ENCODE measurements at regions not wholly inside any gene's neighbourhood (a gene's known extent, or its start where the extent isn't known, plus 50 kb on each side); places are given as distances from the start of the nearest gene placed in this dataset.
"Not testable (repeated sequence)": the region's sequence is repeated elsewhere in the genome, so short reads cannot be mapped to it uniquely, and the experiment has no call there.

- H2BK5ac ChIP-seq (ENCODE audit: low read depth, low read length, poor library complexity, severe bottlenecking); H3K18ac ChIP-seq (ENCODE audit: low read depth in 1 of 2, low read length in 2 of 2); H3K27ac ChIP-seq (ENCODE audit: low read length, poor library complexity, severe bottlenecking); H3K4me3 ChIP-seq (ENCODE audit: insufficient read depth in 1 of 2, low read depth in 1 of 2, low read length in 2 of 2); H2BK15ac ChIP-seq (ENCODE audit: low read depth, poor library complexity, severe bottlenecking); H2BK12ac ChIP-seq (ENCODE audit: low read length in 2 of 2); H2AFZ ChIP-seq (ENCODE audit: low read depth, low read length); H3K14ac ChIP-seq (ENCODE audit: low read length in 2 of 2); H3K4ac ChIP-seq (ENCODE audit: low read depth in 1 of 2, low read length in 2 of 2); H3K79me1 ChIP-seq (replicated peaks; ENCODE audit: low read length, poor library complexity, severe bottlenecking); H3K9me3 ChIP-seq (ENCODE audit: control insufficient read depth, low read length); H3K36me3 ChIP-seq (ENCODE audit: control insufficient read depth in 1 of 2, insufficient read depth in 2 of 2, low read depth in 1 of 2, low read length in 2 of 2); H3K4me2 ChIP-seq (ENCODE audit: low read length, poor library complexity, severe bottlenecking); H4K91ac ChIP-seq (ENCODE audit: low read length); H3K23ac ChIP-seq (ENCODE audit: low read length in 2 of 2); DNase-seq; H3K27me3 ChIP-seq (ENCODE audit: control insufficient read depth in 1 of 2, insufficient read depth in 1 of 2, low read length in 2 of 2); H3K9ac ChIP-seq (ENCODE audit: low read length); H4K8ac ChIP-seq (ENCODE audit: low read length); H2BK120ac ChIP-seq (ENCODE audit: low read depth, low read length); H3K4me1 ChIP-seq (ENCODE audit: control insufficient read depth, insufficient read depth, low read depth, low read length); H2AK5ac ChIP-seq (ENCODE audit: low read length, severe bottlenecking): not testable (repeated sequence)
- WGBS: 95% methylated on average over 2 of the region's 3 CpGs
Measured at GRCh38 chr5:157936776-157937501, 78.0 kb upstream of the CLINT1 start.

- no peak overlapping the region for H2BK5ac ChIP-seq (ENCODE audit: low read depth, low read length, poor library complexity, severe bottlenecking)
- no peak overlapping the region for H2AFZ ChIP-seq (ENCODE audit: low read depth, low read length)
- H3K79me1 ChIP-seq (replicated peaks; ENCODE audit: low read length, poor library complexity, severe bottlenecking): no peaks in the 10 kb centered on the region
- no peak overlapping the region for H2BK120ac ChIP-seq (ENCODE audit: low read depth, low read length)
- H3K27me3 ChIP-seq (ENCODE audit: control insufficient read depth in 1 of 2, insufficient read depth in 1 of 2, low read length in 2 of 2): no peaks in the 10 kb centered on the region
- H3K36me3 ChIP-seq (ENCODE audit: control insufficient read depth in 1 of 2, insufficient read depth in 2 of 2, low read depth in 1 of 2, low read length in 2 of 2): no peaks in the 10 kb centered on the region
- H2BK12ac ChIP-seq (ENCODE audit: low read length in 2 of 2): no peak overlapping the region
- peaks cover 4% of the 10 kb centered on the region for H3K9me3 ChIP-seq (ENCODE audit: control insufficient read depth, low read length)
- H2BK15ac ChIP-seq (ENCODE audit: low read depth, poor library complexity, severe bottlenecking): no peak overlapping the region
- no peak overlapping the region for H3K4me3 ChIP-seq (ENCODE audit: insufficient read depth in 1 of 2, low read depth in 1 of 2, low read length in 2 of 2)
- H3K4me2 ChIP-seq (ENCODE audit: low read length, poor library complexity, severe bottlenecking): no peak overlapping the region
- no peak overlapping the region for H4K8ac ChIP-seq (ENCODE audit: low read length)
- no peak overlapping the region for H3K9ac ChIP-seq (ENCODE audit: low read length)
- 91% methylated on average over 2 of the region's 3 CpGs for WGBS
- no peak overlapping the region for H4K91ac ChIP-seq (ENCODE audit: low read length)
- no peak overlapping the region for H2AK5ac ChIP-seq (ENCODE audit: low read length, severe bottlenecking)
- H3K23ac ChIP-seq (ENCODE audit: low read length in 2 of 2): no peak overlapping the region
- H3K4me1 ChIP-seq (ENCODE audit: control insufficient read depth, insufficient read depth, low read depth, low read length): no peaks in the 10 kb centered on the region
- no peak overlapping the region for H3K4ac ChIP-seq (ENCODE audit: low read depth in 1 of 2, low read length in 2 of 2)
- H3K18ac ChIP-seq (ENCODE audit: low read depth in 1 of 2, low read length in 2 of 2): no peak overlapping the region
- no peak overlapping the region for H3K14ac ChIP-seq (ENCODE audit: low read length in 2 of 2)
- DNase-seq: no peak
- no peak overlapping the region for H3K27ac ChIP-seq (ENCODE audit: low read length, poor library complexity, severe bottlenecking)
Measured at GRCh38 chr5:157934600-157934999, 75.7 kb upstream of the CLINT1 start.

- DNase-seq: no peak
- H3K14ac ChIP-seq (ENCODE audit: low read length in 2 of 2): no peak overlapping the region
- H2BK120ac ChIP-seq (ENCODE audit: low read depth, low read length): no peak overlapping the region
- no peak overlapping the region for H3K4ac ChIP-seq (ENCODE audit: low read depth in 1 of 2, low read length in 2 of 2)
- H3K9me3 ChIP-seq (ENCODE audit: control insufficient read depth, low read length): peaks cover 4% of the 10 kb centered on the region
- no peak overlapping the region for H2BK15ac ChIP-seq (ENCODE audit: low read depth, poor library complexity, severe bottlenecking)
- H2AFZ ChIP-seq (ENCODE audit: low read depth, low read length): no peak overlapping the region
- no peak overlapping the region for H4K91ac ChIP-seq (ENCODE audit: low read length)
- 92% methylated on average over 5 of the region's 5 CpGs for WGBS
- no peak overlapping the region for H3K4me2 ChIP-seq (ENCODE audit: low read length, poor library complexity, severe bottlenecking)
- no peaks in the 10 kb centered on the region for H3K4me1 ChIP-seq (ENCODE audit: control insufficient read depth, insufficient read depth, low read depth, low read length)
- no peaks in the 10 kb centered on the region for H3K27me3 ChIP-seq (ENCODE audit: control insufficient read depth in 1 of 2, insufficient read depth in 1 of 2, low read length in 2 of 2)
- no peak overlapping the region for H2BK12ac ChIP-seq (ENCODE audit: low read length in 2 of 2)
- H4K8ac ChIP-seq (ENCODE audit: low read length): no peak overlapping the region
- H3K79me1 ChIP-seq (replicated peaks; ENCODE audit: low read length, poor library complexity, severe bottlenecking): no peaks in the 10 kb centered on the region
- no peaks in the 10 kb centered on the region for H3K36me3 ChIP-seq (ENCODE audit: control insufficient read depth in 1 of 2, insufficient read depth in 2 of 2, low read depth in 1 of 2, low read length in 2 of 2)
- H3K27ac ChIP-seq (ENCODE audit: low read length, poor library complexity, severe bottlenecking): no peak overlapping the region
- H3K18ac ChIP-seq (ENCODE audit: low read depth in 1 of 2, low read length in 2 of 2): no peak overlapping the region
- no peak overlapping the region for H2BK5ac ChIP-seq (ENCODE audit: low read depth, low read length, poor library complexity, severe bottlenecking)
- no peak overlapping the region for H2AK5ac ChIP-seq (ENCODE audit: low read length, severe bottlenecking)
- H3K23ac ChIP-seq (ENCODE audit: low read length in 2 of 2): no peak overlapping the region
- no peak overlapping the region for H3K9ac ChIP-seq (ENCODE audit: low read length)
- no peak overlapping the region for H3K4me3 ChIP-seq (ENCODE audit: insufficient read depth in 1 of 2, low read depth in 1 of 2, low read length in 2 of 2)
Measured at GRCh38 chr5:157933005-157933404, 74.1 kb upstream of the CLINT1 start.

- no peak overlapping the region for H3K4me3 ChIP-seq (ENCODE audit: insufficient read depth in 1 of 2, low read depth in 1 of 2, low read length in 2 of 2)
- H2BK15ac ChIP-seq (ENCODE audit: low read depth, poor library complexity, severe bottlenecking): no peak overlapping the region
- H3K14ac ChIP-seq (ENCODE audit: low read length in 2 of 2): no peak overlapping the region
- H3K27ac ChIP-seq (ENCODE audit: low read length, poor library complexity, severe bottlenecking): no peak overlapping the region
- H2AK5ac ChIP-seq (ENCODE audit: low read length, severe bottlenecking): no peak overlapping the region
- H2BK120ac ChIP-seq (ENCODE audit: low read depth, low read length): no peak overlapping the region
- WGBS: 89% methylated on average over 7 of the region's 7 CpGs
- no peak overlapping the region for H2AFZ ChIP-seq (ENCODE audit: low read depth, low read length)
- no peaks in the 10 kb centered on the region for H3K27me3 ChIP-seq (ENCODE audit: control insufficient read depth in 1 of 2, insufficient read depth in 1 of 2, low read length in 2 of 2)
- H3K9me3 ChIP-seq (ENCODE audit: control insufficient read depth, low read length): peaks cover 4% of the 10 kb centered on the region
- H4K91ac ChIP-seq (ENCODE audit: low read length): no peak overlapping the region
- no peaks in the 10 kb centered on the region for H3K79me1 ChIP-seq (replicated peaks; ENCODE audit: low read length, poor library complexity, severe bottlenecking)
- no peak overlapping the region for H3K23ac ChIP-seq (ENCODE audit: low read length in 2 of 2)
- no peak overlapping the region for H3K18ac ChIP-seq (ENCODE audit: low read depth in 1 of 2, low read length in 2 of 2)
- H3K4me1 ChIP-seq (ENCODE audit: control insufficient read depth, insufficient read depth, low read depth, low read length): no peaks in the 10 kb centered on the region
- H3K9ac ChIP-seq (ENCODE audit: low read length): no peak overlapping the region
- no peak overlapping the region for H4K8ac ChIP-seq (ENCODE audit: low read length)
- H2BK12ac ChIP-seq (ENCODE audit: low read length in 2 of 2): no peak overlapping the region
- H3K4me2 ChIP-seq (ENCODE audit: low read length, poor library complexity, severe bottlenecking): no peak overlapping the region
- DNase-seq: no peak
- no peaks in the 10 kb centered on the region for H3K36me3 ChIP-seq (ENCODE audit: control insufficient read depth in 1 of 2, insufficient read depth in 2 of 2, low read depth in 1 of 2, low read length in 2 of 2)
- no peak overlapping the region for H2BK5ac ChIP-seq (ENCODE audit: low read depth, low read length, poor library complexity, severe bottlenecking)
- no peak overlapping the region for H3K4ac ChIP-seq (ENCODE audit: low read depth in 1 of 2, low read length in 2 of 2)
Measured at GRCh38 chr5:157930710-157931109, 71.8 kb upstream of the CLINT1 start.

Measured in mesenchymal stem cell (in vitro differentiated cells and primary cell).